Right cardiac atrium (tissue), 5 donors: ENCODE measurements at regions not wholly inside any gene's neighbourhood (a gene's known extent, or its start where the extent isn't known, plus 50 kb on each side); places are given as distances from the start of the nearest gene placed in this dataset.
A peak's percentile ranks its signal among the peaks of the same experiment; 100 is the strongest.

ENCODE experiments used
- ATAC-seq, 2 donors: fragments of 200-7000 bp; cut with Tn5 transposase; one replicate each; pipeline versions ENCODE4 v1.8.0 to v1.9.1; 2020; ENCODE audit warnings: moderate library complexity in 2 of 2, mild to moderate bottlenecking in 1 of 2
- DNase-seq, 3 donors: peaks; one replicate each; pipeline ENCODE4 v3.0.0-alpha.2; 2020
- H3K27ac ChIP-seq: one replicate; pipeline ENCODE4 v1.5.1; 2013; ENCODE audit warnings: mild to moderate bottlenecking, low read length, control low read depth, moderate library complexity
- H3K27me3 ChIP-seq: one replicate; pipeline ENCODE4 v1.6.1; 2013; ENCODE audit not compliant: control insufficient read depth, insufficient read depth
- H3K4me1 ChIP-seq: one replicate; pipeline ENCODE4 v1.6.1; 2013; ENCODE audit warnings: low read length; ENCODE audit not compliant: control insufficient read depth, insufficient read depth
- H3K4me3 ChIP-seq: one replicate; pipeline ENCODE4 v1.5.1; 2013; ENCODE audit warnings: low read length, control low read depth
- H3K9me3 ChIP-seq: one replicate; pipeline ENCODE4 v1.6.1; 2013; ENCODE audit warnings: low read length; ENCODE audit not compliant: control insufficient read depth
- WGBS: extraction: QIAGEN DNeasy Blood & Tissue Kit; methylation state at CpG from one replicate; pipeline ENCODE4 v1.1.7; 2013; 5-methylcytosine and 5-hydroxymethylcytosine counted together
- intact Hi-C, 4 donors: fragments of 100-400 bp; cut with DNase I; formaldehyde crosslinking; loops; one replicate each; pipeline versions ENCODE4 v1.11.0 to v1.14.0; 2022 to 2023
- donor health status: healthy with polysubstance abuse.
- donor health status: DM: no; HTN: yes; CAD: no.
- donor health status: DM: no; HTN: no; CAD: no.
- donor health status: DM: no; HTN: yes; CAD: no; lungs with severe emphysema.
- donor health status: DM: yes; HTN: yes; CAD: no.

GRCh38 chr5:148012801-148013200 lies 51.0 kb upstream of the SPINK5 start:
- Histone ChIP-seq H3K27me3 (no peaks in the 10 kb centered on the region), H3K27ac (no peak overlapping the region), H3K9me3 (no peaks in the 10 kb centered on the region), H3K4me1 (no peaks in the 10 kb centered on the region), H3K4me3 (no peak overlapping the region)
- DNase-seq = no peak
- WGBS = 43% methylated on average over 3 of the region's 3 CpGs
- intact Hi-C loops = no loop called here
- no peak for ATAC-seq

DNA sequence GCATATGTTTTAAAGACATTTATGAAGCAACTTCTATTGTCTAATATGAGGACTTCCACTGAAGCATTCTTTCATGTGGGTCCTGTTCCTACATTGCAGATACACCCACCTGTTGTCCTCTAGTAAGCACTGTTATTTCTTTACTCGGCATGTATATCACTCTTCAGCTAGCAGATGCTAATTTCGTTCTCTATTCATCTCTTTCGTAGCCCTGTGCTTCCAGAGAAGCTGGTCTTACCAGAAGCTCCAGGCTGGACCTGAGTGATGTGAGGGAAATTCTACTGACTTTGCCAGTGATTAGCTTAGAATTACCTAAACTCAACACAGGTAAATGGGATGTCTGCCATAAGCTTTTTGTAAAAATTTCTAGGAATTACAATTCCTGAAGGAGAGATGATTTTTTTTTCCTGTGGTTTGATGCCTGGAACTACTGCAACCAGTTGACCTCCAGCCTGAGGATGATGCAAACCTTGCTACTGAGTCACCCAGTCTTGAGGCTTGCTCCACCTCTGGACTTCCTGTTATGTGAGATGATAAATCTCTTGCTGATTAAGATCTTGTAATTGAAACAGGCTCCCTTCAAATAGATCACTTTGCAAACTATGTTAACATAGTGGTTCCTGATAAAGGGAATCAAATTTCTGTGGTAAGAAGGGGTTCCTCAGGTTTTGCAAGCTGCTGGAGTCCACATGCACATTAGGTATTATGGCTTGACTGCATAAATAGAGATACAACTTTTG lies 52.2 kb upstream of the SPINK5 start:
- ATAC-seq (no peak), DNase-seq (no peak)
- WGBS = 88% methylated on average over 3 of the region's 3 CpGs
- no peaks in the 10 kb centered on the region for H3K9me3 ChIP-seq
- no peaks in the 10 kb centered on the region for H3K4me1 ChIP-seq
- no peak overlapping the region for H3K4me3 ChIP-seq
- H3K27ac ChIP-seq = no peak overlapping the region
- intact Hi-C loops = no loop called here
- H3K27me3 ChIP-seq = no peaks in the 10 kb centered on the region

- intact Hi-C loops = no loop called here
- ATAC-seq (no peak), DNase-seq (peak in 1 of 3 donors; percentile 21)
- Histone ChIP-seq H3K4me1 (no peaks in the 10 kb centered on the region), H3K27me3 (no peaks in the 10 kb centered on the region), H3K27ac (no peak overlapping the region), H3K4me3 (no peak overlapping the region), H3K9me3 (peaks cover 6% of the 10 kb centered on the region)
- WGBS = 62% methylated on average over 12 of the region's 12 CpGs
Observed at GRCh38 chr5:148005788-148006520, 57.8 kb upstream of the SPINK5 start.

DNA sequence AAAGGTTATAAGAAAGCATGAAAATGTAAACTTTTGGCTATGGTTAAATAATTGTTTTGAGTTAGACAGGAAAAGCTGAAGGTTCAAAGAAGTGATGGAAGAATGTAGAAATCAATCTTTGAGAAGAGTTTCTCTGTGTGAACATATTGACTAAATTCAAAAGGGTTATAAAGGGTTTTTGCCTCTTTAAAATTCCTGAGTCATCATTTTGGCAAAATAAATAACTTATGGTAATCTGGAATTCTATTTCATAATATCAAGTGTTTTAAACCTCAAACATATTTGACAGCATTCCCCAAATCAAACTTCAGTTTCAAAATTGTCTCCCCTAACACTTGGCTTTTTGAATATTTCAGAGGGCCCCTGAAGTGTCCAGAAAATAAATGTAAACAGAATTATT lies 60.6 kb upstream of the SPINK5 start:
- peaks cover 10% of the 10 kb centered on the region for H3K9me3 ChIP-seq
- no peak for ATAC-seq

GRCh38 chr5:148002451-148002850 lies 61.3 kb upstream of the SPINK5 start:
- no peak for ATAC-seq
- WGBS = 61% methylated on average over 3 of the region's 3 CpGs
- no peak overlapping the region for H3K4me3 ChIP-seq
- H3K4me1 ChIP-seq = no peaks in the 10 kb centered on the region
- intact Hi-C loops = no loop called here
- H3K27me3 ChIP-seq = no peaks in the 10 kb centered on the region
- no peak overlapping the region for H3K27ac ChIP-seq
- DNase-seq = no peak
- H3K9me3 ChIP-seq = peaks cover 10% of the 10 kb centered on the region

More for the DNA sequence above, 60.6 kb upstream of the SPINK5 start:
- Histone ChIP-seq H3K27me3 (no peaks in the 10 kb centered on the region), H3K27ac (no peak overlapping the region), H3K4me3 (no peak overlapping the region), H3K4me1 (no peaks in the 10 kb centered on the region)
- DNase-seq = no peak
- intact Hi-C loops = no loop called here

DNA sequence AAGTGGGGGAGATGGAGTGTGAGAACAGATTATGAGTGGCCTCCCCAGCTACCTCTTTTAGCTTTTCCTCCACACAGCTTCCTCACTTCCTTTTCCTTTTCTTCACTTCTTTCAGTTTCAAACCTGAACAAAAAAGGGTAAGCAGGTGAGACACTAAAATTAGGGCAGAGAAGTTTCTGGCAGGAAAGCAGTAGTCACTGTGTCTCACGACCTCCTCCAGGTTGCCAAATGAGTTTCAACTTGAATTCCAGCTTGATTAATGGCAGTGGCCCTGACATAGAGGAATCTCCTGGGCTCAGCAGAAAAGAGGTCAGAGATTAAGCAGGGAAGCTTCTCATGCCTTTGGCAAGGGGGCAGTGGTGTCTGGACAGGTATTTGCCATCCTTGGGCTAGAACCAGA lies 63.7 kb upstream of the SPINK5 start:
- intact Hi-C loops = no loop called here
- Histone ChIP-seq H3K4me1 (no peaks in the 10 kb centered on the region), H3K9me3 (peaks cover 10% of the 10 kb centered on the region), H3K27me3 (no peaks in the 10 kb centered on the region), H3K4me3 (no peak overlapping the region), H3K27ac (no peak overlapping the region)
- 50% methylated on average over 1 of the region's 1 CpG for WGBS
- ATAC-seq = no peak
- no peak for DNase-seq

DNA sequence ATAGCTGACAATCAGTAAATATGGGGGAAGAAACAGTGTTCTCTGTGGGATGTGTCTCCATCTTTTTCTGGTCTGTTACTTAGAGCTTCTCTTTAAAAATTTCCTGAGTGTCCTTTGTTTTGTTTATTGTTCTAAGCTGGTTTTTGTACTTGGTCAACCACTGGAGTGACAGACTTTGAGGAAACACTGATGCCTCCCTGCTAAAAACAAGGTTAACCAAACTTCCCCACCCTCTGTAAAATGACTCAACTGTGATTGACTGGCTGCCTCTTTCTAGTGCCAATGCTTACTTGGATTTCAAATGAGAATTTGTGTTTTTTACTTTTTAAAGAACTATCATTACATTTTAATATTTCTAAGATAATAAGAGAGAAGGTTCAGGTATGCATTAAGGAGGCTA lies 65.1 kb upstream of the SPINK5 start:
- no peak for ATAC-seq

GRCh38 chr5:147997486-147997885 lies 66.3 kb upstream of the SPINK5 start:
- Histone ChIP-seq H3K4me3 (no peak overlapping the region), H3K27me3 (no peaks in the 10 kb centered on the region), H3K27ac (no peak overlapping the region), H3K4me1 (no peaks in the 10 kb centered on the region), H3K9me3 (peaks cover 10% of the 10 kb centered on the region)
- WGBS = 20% methylated on average over 3 of the region's 3 CpGs
- DNase-seq (no peak), ATAC-seq (no peak)
- intact Hi-C loops = no loop called here

More for the DNA sequence above, 65.1 kb upstream of the SPINK5 start:
- Histone ChIP-seq H3K4me3 (no peak overlapping the region), H3K27ac (no peak overlapping the region), H3K27me3 (no peaks in the 10 kb centered on the region), H3K4me1 (no peaks in the 10 kb centered on the region), H3K9me3 (peaks cover 10% of the 10 kb centered on the region)
- no peak for DNase-seq
- intact Hi-C loops = no loop called here

- intact Hi-C loops = no loop called here
- Histone ChIP-seq H3K27me3 (no peaks in the 10 kb centered on the region), H3K9me3 (peaks cover 6% of the 10 kb centered on the region), H3K4me3 (no peak overlapping the region), H3K27ac (no peak overlapping the region), H3K4me1 (no peaks in the 10 kb centered on the region)
- WGBS = 84% methylated on average over 5 of the region's 5 CpGs
- no peak for DNase-seq
- no peak for ATAC-seq
Observed at GRCh38 chr5:147996379-147996778, 67.4 kb upstream of the SPINK5 start.

GRCh38 chr5:147995846-147996245 lies 67.9 kb upstream of the SPINK5 start:
- 86% methylated on average over 4 of the region's 4 CpGs for WGBS
- no peaks in the 10 kb centered on the region for H3K27me3 ChIP-seq
- peaks cover 4% of the 10 kb centered on the region for H3K9me3 ChIP-seq
- DNase-seq (no peak), ATAC-seq (no peak)
- no peaks in the 10 kb centered on the region for H3K4me1 ChIP-seq
- H3K4me3 ChIP-seq = no peak overlapping the region
- intact Hi-C loops = no loop called here
- H3K27ac ChIP-seq = no peak overlapping the region

GRCh38 chr5:147989994-147990393 lies 73.8 kb upstream of the SPINK5 start:
- intact Hi-C loops = no loop called here
- Histone ChIP-seq H3K4me1 (no peaks in the 10 kb centered on the region), H3K9me3 (no peaks in the 10 kb centered on the region), H3K27ac (no peak overlapping the region), H3K27me3 (no peaks in the 10 kb centered on the region), H3K4me3 (no peak overlapping the region)
- DNase-seq (no peak), ATAC-seq (no peak)
